Hindlimb muscle (tissue), 1 donor: ENCODE measurements at regions not wholly inside any gene's neighbourhood (a gene's known extent, or its start where the extent isn't known, plus 50 kb on each side); places are given as distances from the start of the nearest gene placed in this dataset.
"Not testable (repeated sequence)": the region's sequence is repeated elsewhere in the genome, so short reads cannot be mapped to it uniquely, and the experiment has no call there.

Experiments used
- DNase-seq: peaks from one replicate; pipeline ENCODE4 v3.0.0-alpha.2; 2013

- DNase-seq: no peak
Measured at GRCh38 chr2:40584432-40584831, 132.5 kb upstream of the SLC8A1 start.

GRCh38 chr2:40591774-40592173 lies 139.9 kb upstream of the SLC8A1 start:
- DNase-seq: no peak

DNA sequence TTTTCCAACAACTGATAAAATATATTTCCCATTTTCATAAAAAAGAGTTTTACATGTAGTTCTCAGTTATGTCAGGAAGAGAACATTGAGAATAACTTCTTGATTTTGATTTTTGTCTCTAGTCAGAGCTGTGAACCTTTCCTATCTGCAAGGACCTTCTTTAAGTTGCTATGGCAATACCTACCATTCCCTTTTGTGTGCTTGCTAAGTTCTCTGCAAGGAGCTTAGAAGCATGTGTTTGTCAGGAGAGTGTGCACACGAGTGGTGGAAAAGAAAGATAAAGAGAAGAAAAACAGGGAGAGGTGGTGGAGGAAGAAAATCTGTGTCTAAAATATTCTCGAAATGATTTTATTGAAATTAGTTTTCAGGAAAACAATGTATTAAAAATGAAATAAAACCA lies 140.3 kb upstream of the SLC8A1 start:
- no peak for DNase-seq

- DNase-seq: no peak
Measured at GRCh38 chr2:40606862-40607261, 155.0 kb upstream of the SLC8A1 start.

DNA sequence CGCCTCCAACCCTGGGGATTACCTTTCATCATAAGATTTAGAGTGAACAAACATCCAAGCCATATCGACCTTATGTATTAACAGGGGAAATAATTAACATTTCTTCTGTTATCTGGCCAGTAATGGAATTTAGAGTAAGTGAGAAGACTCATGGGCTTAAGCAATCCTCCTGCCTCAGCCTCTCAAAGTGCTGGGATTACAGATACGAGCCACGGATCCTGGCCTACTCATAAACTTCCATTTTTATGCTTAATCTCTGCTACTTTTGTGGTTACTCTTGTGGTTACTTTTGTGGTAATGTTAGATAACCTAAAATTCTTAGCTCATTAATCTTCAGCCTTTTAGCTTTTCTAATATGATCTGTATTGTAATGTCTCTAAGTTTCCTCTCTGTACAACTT lies 159.3 kb upstream of the SLC8A1 start:
- DNase-seq: no peak

DNA sequence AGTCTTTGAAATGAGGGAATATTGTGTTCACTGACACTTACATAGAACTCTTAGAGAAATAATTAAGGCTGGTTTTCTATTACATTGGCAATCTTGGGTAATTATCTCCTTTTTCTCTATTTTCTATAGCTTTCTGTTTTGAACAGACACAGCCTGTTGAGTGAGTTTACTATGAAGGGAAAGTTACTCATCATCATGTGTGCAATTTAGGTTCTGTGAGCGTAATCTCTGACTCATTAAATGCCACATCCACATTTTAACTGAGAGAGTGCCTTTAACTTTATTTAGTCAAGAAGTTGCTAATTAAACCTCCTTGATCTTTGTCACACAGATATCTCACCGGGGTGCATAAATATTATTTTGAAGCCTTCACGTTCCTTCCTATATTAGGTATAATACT lies 174.0 kb upstream of the SLC8A1 start:
- DNase-seq: no peak

GRCh38 chr2:40628556-40628955 lies 176.7 kb upstream of the SLC8A1 start:
- no peak for DNase-seq

DNA sequence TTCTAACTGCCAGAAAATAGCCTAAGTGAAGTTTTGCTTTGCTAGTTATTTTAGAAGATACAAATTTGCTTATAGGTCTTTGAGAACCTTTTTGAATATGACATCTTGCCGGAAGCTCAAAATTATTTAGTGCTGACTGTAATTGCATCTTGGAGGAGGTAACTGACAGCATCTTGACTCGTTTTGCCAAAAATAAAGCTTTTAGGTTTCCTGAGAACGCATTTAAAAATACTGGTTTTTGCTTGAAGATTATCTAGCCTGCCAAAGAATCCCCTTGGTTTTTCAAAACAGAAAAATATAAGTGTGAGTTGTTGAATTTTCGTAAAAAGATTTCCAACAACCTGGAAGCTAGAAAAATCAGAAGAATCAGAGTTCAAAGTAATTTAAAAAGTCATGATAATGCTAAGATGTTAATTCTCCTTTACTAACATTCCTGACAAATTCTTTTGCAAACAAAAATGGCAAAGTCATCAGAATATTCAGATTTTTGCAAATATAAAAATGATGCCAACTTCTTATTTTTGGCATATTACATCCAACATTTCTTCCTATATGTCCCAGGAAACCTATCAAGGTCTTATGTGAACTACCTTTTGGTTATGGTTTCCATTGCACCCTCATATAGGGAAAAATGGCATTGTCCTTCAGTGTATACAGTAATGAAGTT lies 178.0 kb upstream of the SLC8A1 start:
- DNase-seq: no peak

- peak; percentile 51 for DNase-seq
Measured at GRCh38 chr2:40639320-40639719, 187.4 kb upstream of the SLC8A1 start.

DNA sequence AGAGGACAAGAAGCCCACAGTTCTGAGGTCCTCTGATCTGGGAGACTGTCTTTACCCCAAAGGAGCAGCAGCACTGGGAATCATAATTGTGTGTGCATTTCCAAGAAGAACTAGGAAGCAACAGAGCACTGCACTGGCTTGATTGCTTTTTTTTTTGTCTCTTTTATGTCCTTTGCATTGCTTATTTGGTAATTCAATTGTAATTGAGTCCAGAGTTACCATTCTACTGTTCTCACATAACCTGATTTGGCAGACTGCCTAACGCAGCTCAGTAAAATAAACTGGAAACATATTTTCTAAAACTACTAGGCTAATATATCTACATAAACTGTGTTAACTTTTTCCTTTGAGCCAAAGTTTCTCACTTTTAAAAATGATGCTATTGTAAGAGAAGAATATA lies 190.3 kb upstream of the SLC8A1 start:
- DNase-seq: no peak

- no peak for DNase-seq
Measured at GRCh38 chr2:40642726-40643125, 190.8 kb upstream of the SLC8A1 start.

GRCh38 chr2:40646642-40647041 lies 194.8 kb upstream of the SLC8A1 start:
- no peak for DNase-seq

DNA sequence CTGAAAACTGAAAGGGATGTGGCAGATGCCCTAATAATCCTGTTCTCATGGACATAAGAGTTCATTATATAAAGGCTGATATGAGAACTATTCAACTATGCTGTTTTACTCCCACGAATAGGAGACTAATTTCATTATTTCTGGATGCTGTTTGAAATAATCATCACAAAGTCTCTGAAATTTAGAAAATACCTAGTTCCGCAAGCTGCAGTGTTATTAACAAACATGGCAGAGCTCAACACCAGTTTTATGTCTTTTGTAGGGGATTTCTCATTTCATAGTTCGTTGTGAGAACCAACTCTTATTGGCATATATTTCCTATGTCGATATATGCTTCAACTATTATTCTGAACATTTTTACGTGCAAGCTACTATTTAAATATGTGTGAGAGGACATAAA lies 200.3 kb upstream of the SLC8A1 start:
- no peak for DNase-seq

DNA sequence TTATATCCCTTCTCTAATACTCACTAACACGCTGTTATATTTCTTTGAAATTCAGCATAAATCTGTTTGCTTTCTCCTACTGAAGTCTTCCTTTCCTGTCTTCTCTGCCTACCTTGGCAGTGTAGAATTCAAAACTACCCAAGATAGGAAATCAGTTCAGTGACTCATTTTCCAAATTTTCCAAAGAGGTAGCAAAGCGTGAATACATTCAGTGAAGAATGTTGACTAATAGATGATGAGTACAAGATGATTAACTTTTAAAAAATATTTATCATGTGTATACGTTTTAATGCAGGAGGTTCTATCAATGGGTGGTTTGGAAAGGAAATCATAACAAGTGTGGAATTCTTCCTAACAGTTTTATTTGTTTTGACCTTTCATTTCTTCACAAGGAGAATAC lies 201.9 kb upstream of the SLC8A1 start:
- no peak for DNase-seq

GRCh38 chr2:40654346-40654745 lies 202.5 kb upstream of the SLC8A1 start:
- no peak for DNase-seq

DNA sequence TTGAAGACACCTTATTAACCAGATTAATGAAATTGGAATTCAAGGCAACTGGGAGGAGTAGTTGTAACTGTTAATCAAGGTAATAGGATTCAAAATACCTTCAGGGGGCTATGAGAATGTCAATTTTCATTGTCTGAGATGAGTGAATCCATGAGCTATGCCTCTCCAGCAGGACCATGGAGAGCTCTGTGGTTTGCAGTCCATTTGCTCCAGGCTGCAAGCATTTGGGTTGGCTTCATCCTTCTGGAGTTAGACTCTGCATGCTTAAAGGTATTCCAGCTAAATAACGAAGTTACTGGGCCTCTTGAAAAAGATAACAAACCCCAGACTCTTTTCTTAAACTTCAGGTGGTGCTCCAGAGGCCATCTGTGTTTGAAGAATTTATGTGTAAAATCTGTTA lies 207.1 kb upstream of the SLC8A1 start:
- peak; percentile 37 for DNase-seq

DNA sequence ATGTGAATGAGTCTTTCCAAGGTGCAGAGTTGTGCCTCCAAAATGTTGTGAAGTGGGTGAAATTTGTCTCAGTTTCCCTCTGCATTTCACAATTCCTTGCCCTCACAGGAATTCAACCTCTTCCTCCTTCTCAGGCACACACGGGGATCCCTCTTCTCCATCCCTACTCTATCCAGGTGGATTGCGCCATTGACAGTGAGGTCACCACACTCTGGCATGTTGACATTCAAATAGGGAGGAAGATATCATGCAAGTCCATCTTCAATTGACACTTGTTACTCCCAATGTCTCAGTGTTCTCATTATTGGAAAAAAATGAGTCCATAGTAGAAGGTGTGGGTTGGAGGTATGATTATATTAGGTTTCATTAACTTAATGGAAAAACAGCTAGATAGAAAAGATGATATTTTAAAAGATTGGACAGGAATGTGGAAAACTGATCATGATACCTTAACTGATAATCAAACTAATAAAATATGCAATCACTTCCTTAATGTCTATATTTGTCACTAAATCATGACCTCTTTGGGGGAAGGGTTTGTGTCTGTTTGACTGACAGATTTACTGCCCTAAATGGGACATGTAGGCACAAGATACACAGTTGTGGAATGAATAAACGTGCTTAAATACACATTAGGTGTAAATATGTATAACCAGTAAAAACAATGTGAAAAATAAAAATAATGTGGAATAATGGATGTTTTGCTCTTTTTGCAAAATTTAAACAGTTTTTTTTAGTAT lies 213.8 kb upstream of the SLC8A1 start:
- DNase-seq: no peak

DNA sequence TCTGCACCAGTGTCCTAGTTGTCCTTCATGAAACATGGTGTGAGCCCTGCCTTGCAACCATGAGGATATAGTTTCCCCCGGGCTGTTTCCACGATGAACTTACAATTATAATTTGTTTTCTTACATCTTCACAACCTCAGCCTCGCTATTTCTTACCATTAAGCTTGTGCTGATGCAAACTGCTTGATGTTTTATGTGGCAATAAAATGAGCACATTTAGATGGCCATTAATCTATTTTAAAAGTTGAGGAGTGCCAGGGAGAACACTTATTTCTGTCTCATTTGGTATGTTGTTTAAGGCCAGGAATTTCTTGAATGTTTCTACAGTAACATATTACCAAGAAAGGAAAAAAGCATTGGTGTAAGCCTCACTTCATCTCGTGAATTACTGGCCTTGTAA lies 214.5 kb upstream of the SLC8A1 start:
- no peak for DNase-seq

DNA sequence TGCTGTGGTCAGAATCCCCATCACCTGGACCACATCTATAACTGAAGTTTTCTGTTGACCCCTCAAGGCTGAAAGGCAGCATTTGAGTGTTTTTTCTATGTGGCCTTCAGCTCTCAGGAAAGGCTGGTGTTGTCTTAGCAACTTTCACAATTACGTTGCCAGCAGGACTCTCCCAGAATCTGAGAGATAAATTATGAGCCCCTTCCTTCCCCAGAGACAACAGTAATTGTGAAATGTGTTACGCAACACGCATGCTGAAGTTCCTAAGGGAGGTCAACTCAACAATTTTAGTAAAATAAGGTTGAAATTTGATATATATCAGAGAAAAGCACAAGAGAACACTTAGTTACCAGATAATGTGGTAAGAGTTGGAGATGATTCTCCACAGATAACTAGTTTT lies 216.5 kb upstream of the SLC8A1 start:
- no peak for DNase-seq

GRCh38 chr2:40676134-40676790 lies 224.4 kb upstream of the SLC8A1 start:
- not testable (repeated sequence) for DNase-seq

- no peak for DNase-seq
Measured at GRCh38 chr2:40680547-40680946, 228.7 kb upstream of the SLC8A1 start.

DNA sequence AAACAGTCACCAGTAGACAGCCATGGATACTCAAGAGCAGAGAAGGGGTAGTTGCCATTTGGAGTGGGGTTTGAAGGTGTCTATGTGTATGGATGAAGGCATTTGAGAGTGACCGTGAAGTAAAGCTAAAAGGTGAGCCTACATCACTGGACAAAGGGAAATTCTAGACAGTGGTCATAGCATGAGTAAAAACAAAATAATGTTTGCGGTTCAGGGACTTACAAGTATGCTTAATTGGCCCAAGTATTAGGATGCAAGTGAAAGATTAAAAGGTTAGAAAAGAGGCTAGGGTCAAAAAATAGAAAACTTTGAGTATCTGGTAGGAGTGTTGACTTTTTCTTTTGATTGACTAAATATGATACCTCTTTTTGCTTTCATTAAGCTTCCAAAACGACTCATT lies 238.1 kb upstream of the SLC8A1 start:
- no peak for DNase-seq

- DNase-seq: no peak
Measured at GRCh38 chr2:40690525-40690924, 238.6 kb upstream of the SLC8A1 start.
